Dendritic cell treated with granulocyte-macrophage colony-stimulating factor and Interleukin-4, amounts not matched to agents 40 ng/mL and 50 ng/mL, for 4 days (primary cell): ENCODE measurements at regions not wholly inside any gene's neighbourhood (a gene's known extent, or its start where the extent isn't known, plus 50 kb on each side); places are given as distances from the start of the nearest gene placed in this dataset.

Experiments
- H3K27ac Mint-ChIP-seq: one replicate; pipeline ENCODE4 v1.8.0; 2022; ENCODE audit warnings: mild to moderate bottlenecking, mixed read lengths
- H3K27me3 Mint-ChIP-seq: one replicate; pipeline ENCODE4 v1.8.0; 2022; ENCODE audit warnings: mild to moderate bottlenecking, mixed read lengths
- H3K36me3 Mint-ChIP-seq: one replicate; pipeline ENCODE4 v1.8.0; 2022; ENCODE audit warnings: low read depth, mixed read lengths
- H3K4me1 Mint-ChIP-seq: one replicate; pipeline ENCODE4 v1.8.0; 2022; ENCODE audit warnings: low read depth, mixed read lengths
- H3K4me3 Mint-ChIP-seq: one replicate; pipeline ENCODE4 v1.8.0; 2022; ENCODE audit warnings: mild to moderate bottlenecking, moderate library complexity, mixed read lengths
- H3K9me3 Mint-ChIP-seq: one replicate; pipeline ENCODE4 v1.8.0; 2022; ENCODE audit warnings: mixed read lengths
- intact Hi-C: fragments of 100-400 bp; cut with micrococcal nuclease; formaldehyde crosslinking; loops from one replicate; pipeline ENCODE4 v1.15.0; 2022

DNA sequence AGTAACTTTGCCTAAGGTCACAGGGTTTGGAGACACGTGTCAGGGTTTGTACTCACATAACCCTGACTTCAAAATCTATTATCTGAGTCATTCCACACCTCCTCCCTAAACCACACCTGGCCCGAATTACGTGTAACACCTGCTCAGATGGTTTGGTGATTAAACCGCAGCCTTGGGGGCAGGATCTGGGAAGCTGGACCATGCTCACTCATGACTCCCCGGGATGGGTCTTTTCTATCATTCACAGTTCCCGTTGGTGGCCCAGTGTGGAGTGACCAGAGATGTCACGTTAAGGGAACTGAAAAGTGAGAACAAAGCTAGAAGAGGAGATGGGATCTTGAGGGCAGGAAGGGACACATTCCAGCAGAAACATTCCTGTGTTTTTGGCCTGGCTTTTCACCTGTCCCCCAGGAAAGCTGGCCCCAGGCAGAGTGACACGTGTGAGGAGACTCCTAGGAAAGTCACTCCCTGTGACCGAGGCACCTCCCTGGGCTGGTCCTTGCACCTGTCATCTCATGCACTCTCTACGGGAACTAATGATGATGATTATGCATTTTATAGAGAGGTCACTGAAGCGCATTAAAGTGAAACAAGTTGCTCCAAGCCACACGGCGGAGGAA lies 75.4 kb upstream of the POMGNT2 start:
- H3K4me1 Mint-ChIP-seq: peaks cover 67% of the 10 kb centered on the region
- no peaks in the 10 kb centered on the region for H3K36me3 Mint-ChIP-seq
- no peaks in the 10 kb centered on the region for H3K27me3 Mint-ChIP-seq
- H3K4me3 Mint-ChIP-seq: no peak overlapping the region
- intact Hi-C loops: no loop called here
- H3K27ac Mint-ChIP-seq: peak overlapping the region; percentile 50
- H3K9me3 Mint-ChIP-seq: no peaks in the 10 kb centered on the region

DNA sequence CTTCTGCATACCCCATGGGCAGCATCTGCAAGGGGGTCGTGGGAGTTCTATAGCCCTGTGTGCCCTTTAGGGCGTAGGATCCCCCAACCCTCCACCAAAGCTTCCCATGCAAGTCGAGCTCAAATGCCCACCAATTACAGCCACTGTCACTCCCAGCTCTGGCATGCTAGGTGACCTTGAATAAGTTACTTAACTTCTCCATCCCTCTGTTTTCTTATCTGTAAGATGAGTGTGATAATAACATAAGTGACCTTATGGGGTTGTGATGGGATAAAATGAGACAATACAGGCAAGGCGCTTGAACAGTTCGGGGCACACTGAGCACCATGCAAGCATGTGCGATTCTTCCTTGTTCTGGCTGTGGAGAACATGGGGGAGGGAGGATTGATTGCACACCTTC lies 74.8 kb upstream of the POMGNT2 start:
- intact Hi-C loops: no loop called here
- Mint-ChIP-seq H3K36me3 (no peaks in the 10 kb centered on the region), H3K4me3 (no peak overlapping the region), H3K9me3 (no peaks in the 10 kb centered on the region), H3K4me1 (peaks cover 69% of the 10 kb centered on the region), H3K27me3 (no peaks in the 10 kb centered on the region), H3K27ac (peak overlapping the region; percentile 50)

DNA sequence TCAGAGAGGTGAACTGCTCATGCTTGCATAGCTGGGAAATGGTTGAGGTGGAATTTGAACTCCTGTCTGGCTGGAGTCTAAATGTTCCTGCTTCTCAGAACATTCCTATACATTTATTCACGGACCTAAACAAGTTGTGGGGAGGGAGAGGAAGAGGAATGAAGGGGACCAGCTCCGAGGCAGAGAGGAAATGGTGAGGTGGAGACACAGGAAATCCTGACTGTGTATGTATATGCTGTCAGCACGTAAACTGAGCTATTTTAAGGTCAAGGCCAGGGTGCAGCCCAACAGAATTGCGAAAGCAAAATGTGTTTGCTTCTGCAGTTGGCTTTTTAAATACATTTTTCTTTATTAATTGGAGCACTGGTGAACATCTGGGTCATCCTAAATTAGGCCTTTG lies 74.1 kb upstream of the POMGNT2 start:
- Mint-ChIP-seq H3K9me3 (no peaks in the 10 kb centered on the region), H3K27me3 (no peaks in the 10 kb centered on the region), H3K36me3 (no peaks in the 10 kb centered on the region), H3K4me3 (no peak overlapping the region), H3K4me1 (peaks cover 69% of the 10 kb centered on the region), H3K27ac (peak overlapping the region; percentile 50)
- intact Hi-C loops: no loop called here

DNA sequence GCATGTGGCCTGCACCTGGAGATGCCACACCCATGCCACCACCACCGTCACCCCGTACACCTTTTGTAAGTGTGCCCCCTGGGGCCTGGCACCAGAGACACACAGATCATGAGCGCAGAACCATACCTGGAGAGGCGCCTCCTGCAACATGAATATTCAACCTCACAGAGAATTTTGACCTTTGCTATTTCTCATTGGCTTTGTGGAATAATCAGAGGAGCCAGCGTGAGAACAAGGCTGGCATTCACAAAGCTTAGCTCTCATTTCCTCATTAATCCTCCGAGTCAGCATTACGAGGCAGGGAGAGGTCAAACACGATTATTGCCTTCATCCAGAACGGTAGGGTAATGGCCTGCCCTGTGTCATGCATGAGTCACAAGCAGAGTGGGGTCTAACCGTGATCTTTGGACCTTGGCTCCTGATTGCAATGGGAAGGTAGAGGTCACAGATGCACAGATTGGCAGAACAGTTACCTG lies 73.0 kb upstream of the POMGNT2 start:
- Mint-ChIP-seq H3K4me3 (no peak overlapping the region), H3K27ac (peak overlapping the region; percentile 50), H3K9me3 (peaks cover 9% of the 10 kb centered on the region), H3K27me3 (no peaks in the 10 kb centered on the region), H3K36me3 (no peaks in the 10 kb centered on the region), H3K4me1 (peaks cover 67% of the 10 kb centered on the region)
- intact Hi-C loops: no loop called here

DNA sequence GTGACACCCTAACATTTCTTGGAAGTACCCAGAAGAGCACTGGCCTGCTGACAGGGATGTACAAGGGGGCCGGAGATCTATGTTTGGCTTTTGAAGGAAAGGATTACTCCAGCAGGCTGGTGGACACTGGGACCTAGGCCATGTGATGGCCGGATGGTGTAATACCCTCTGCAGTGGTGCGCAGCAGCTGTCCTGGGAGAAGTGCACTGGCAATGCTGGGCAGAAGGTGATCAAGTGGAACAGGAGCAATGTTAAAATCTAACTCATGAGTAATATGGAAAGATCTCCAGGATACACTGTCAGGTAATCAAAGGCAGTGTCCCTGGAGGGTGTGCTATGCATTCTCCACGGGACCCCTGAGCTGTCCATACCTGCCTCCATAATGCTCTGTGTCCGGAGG lies 71.2 kb upstream of the POMGNT2 start:
- no peak overlapping the region for H3K4me3 Mint-ChIP-seq
- no peaks in the 10 kb centered on the region for H3K27me3 Mint-ChIP-seq
- H3K9me3 Mint-ChIP-seq: peaks cover 15% of the 10 kb centered on the region
- peak overlapping the region; percentile 59 for H3K27ac Mint-ChIP-seq
- intact Hi-C loops: no loop called here
- H3K4me1 Mint-ChIP-seq: peaks cover 54% of the 10 kb centered on the region
- H3K36me3 Mint-ChIP-seq: no peaks in the 10 kb centered on the region

DNA sequence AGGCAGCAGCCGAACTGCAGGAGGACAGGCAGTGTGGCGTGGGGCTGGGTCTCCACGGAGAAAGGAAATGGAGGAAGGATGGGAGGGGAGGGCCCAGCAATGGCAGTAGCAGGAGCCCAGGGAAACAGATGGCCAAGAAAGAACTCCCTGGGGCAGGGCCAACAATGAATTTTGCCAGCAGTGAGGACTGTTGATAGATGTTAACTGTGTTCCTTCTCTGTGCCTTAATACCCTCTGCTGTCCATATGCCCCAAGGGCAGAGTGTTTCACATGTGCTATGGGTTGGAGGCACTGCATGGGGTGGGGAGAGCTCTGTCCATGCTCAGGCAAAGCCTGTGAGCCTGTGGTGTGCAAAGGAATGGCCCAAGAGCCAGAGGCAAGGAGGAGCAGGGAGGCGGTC lies 70.8 kb upstream of the POMGNT2 start:
- H3K4me3 Mint-ChIP-seq: no peak overlapping the region
- H3K27ac Mint-ChIP-seq: peak overlapping the region; percentile 59
- H3K36me3 Mint-ChIP-seq: no peaks in the 10 kb centered on the region
- H3K9me3 Mint-ChIP-seq: peaks cover 15% of the 10 kb centered on the region
- H3K27me3 Mint-ChIP-seq: no peaks in the 10 kb centered on the region
- intact Hi-C loops: no loop called here
- H3K4me1 Mint-ChIP-seq: peaks cover 52% of the 10 kb centered on the region

DNA sequence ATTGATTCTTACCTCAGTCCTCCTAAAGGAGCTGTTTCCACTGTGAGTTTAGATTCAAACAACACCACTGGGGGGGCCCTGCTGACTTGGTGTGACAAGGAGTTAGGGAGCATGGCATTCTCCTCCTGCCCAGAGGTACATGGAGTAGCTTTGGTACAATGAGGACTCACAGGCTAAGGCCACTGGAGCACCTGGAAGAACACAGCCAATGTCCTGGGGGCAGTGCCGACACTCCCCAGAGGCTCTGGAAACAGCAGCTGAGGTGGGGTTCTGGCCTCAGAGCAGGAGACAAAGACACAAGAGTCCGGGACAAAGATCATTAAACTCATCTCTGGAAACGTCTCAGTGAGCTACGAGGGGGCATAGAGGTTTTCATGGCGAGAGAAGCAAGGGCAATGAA lies 69.7 kb upstream of the POMGNT2 start:
- Mint-ChIP-seq H3K4me3 (no peak overlapping the region), H3K36me3 (no peaks in the 10 kb centered on the region), H3K27me3 (no peaks in the 10 kb centered on the region), H3K9me3 (peaks cover 15% of the 10 kb centered on the region), H3K4me1 (peaks cover 43% of the 10 kb centered on the region), H3K27ac (no peak overlapping the region)
- intact Hi-C loops: no loop called here

DNA sequence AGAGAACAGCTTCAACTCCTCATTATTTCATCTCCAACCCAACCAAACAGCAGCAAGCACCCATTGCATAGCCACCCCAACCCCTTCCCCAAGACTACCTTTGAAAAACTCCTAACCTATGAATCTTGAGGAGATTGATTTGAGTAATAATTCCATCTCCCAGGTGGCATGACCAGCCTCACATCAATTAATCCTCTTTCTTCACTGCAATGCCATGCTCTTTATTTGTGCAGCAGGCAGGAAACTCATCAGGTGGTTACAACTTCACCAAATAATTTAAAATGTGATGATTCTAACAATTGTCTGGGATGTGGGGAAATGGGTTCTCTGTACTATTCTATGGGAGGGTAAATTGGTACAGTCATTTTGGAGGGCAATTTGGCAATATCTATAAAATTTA lies 68.1 kb upstream of the POMGNT2 start:
- no peak overlapping the region for H3K4me3 Mint-ChIP-seq
- no peaks in the 10 kb centered on the region for H3K36me3 Mint-ChIP-seq
- intact Hi-C loops: no loop called here
- peaks cover 15% of the 10 kb centered on the region for H3K9me3 Mint-ChIP-seq
- H3K4me1 Mint-ChIP-seq: peaks cover 39% of the 10 kb centered on the region
- H3K27me3 Mint-ChIP-seq: no peaks in the 10 kb centered on the region
- no peak overlapping the region for H3K27ac Mint-ChIP-seq

DNA sequence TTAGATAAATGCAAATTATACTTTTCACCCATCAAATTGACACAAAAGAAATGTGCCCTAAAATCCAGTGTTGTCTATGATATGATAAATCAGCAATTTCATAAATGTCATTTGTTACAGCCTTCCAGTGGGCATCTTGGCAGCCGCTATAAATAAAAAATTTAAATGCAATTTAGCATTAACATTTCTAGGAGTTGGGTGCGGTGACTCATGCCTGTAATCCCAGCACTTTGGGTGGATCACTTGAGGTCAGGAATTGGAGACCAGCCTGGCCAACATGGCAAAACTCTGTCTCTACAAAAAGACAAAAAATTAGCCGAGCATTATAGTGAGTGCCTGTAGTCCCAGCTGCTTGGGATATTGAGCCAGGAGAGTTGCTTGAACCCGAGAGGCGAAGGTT lies 65.9 kb upstream of the POMGNT2 start:
- intact Hi-C loops: no loop called here
- Mint-ChIP-seq H3K27ac (no peak overlapping the region), H3K27me3 (no peaks in the 10 kb centered on the region), H3K36me3 (no peaks in the 10 kb centered on the region), H3K9me3 (peaks cover 19% of the 10 kb centered on the region), H3K4me1 (peaks cover 23% of the 10 kb centered on the region), H3K4me3 (no peak overlapping the region)

DNA sequence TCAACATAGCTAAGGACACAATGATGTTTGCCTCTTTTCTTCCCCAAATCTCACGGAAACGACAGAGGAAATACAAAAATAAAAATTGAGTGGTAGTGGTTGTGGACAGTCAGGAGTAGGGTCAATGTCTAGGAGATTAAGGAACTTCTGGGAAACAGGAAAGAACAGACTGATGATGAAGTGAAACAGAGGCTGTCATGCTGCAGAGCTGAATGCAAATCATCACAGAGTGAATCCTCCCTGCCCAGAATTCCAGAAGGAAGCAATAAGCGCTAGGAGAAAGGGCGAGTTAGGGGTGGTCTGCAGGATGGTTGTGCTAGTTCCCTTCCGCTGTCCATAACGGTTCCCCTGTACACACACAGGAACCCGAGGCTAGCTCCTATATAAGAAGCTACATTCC lies 64.7 kb upstream of the POMGNT2 start:
- peaks cover 31% of the 10 kb centered on the region for H3K9me3 Mint-ChIP-seq
- no peaks in the 10 kb centered on the region for H3K27me3 Mint-ChIP-seq
- no peaks in the 10 kb centered on the region for H3K36me3 Mint-ChIP-seq
- no peak overlapping the region for H3K27ac Mint-ChIP-seq
- peaks cover 17% of the 10 kb centered on the region for H3K4me1 Mint-ChIP-seq
- intact Hi-C loops: no loop called here
- no peak overlapping the region for H3K4me3 Mint-ChIP-seq

DNA sequence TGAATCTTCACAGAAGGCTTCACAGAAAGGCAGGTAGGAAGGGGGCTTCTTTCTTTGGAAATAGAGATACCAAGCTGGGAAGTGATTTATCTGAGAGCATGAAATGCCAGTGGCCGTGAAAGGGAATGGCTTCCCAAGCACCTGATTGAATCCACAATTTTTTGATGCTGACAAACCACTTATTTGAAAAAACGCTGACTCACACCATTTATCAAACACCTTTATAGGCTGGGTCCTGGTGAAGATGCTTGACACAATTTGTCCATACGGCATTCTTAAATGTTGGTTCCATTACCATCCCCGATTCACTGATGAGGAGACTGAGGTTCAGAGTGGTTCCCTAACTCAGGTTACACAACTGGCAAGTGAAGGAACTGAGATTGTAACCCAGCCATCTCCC lies 64.1 kb upstream of the POMGNT2 start:
- no peak overlapping the region for H3K27ac Mint-ChIP-seq
- peaks cover 17% of the 10 kb centered on the region for H3K4me1 Mint-ChIP-seq
- H3K27me3 Mint-ChIP-seq: no peaks in the 10 kb centered on the region
- intact Hi-C loops: no loop called here
- no peak overlapping the region for H3K4me3 Mint-ChIP-seq
- H3K9me3 Mint-ChIP-seq: peaks cover 32% of the 10 kb centered on the region
- no peaks in the 10 kb centered on the region for H3K36me3 Mint-ChIP-seq

DNA sequence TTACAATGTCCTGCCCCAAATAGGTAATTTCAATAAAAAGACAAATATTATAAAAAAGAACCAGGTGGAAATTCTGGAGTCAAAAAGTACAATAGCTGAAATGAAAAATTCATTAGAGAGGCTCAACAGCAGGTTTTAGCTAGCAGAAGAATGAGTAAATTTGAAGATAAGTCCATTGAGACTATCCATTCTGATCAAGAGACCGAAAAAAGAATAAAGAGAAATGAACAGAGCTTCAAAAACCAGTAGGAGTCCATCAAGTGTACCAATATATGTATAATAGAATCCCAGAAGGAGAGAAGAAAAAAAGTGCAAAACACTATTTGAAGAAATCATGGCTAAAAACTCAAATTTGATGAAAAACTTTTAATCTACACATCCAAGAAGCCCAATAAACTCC lies 60.5 kb upstream of the POMGNT2 start:
- Mint-ChIP-seq H3K36me3 (no peaks in the 10 kb centered on the region), H3K4me3 (no peak overlapping the region)
- intact Hi-C loops: no loop called here

DNA sequence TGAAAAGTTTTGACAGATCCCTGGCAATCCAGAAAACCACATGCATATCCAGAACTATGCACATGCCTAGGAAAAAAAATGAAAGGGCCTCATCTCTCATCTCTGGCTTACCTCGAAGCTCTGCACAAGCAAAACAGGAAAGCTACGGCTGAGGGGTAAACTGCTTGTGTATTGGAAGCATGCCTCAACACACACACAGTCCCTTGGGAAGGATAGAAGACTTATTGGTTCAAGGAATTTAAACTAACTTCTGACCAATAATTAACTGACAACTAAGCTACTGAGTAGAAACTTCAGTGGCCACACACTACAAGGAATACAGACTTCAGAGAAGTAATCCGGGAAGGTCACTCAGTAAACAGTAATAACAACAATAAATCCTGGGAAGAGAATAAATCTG lies 59.9 kb upstream of the POMGNT2 start:
- intact Hi-C loops: no loop called here
- peaks cover 17% of the 10 kb centered on the region for H3K9me3 Mint-ChIP-seq
- H3K4me3 Mint-ChIP-seq: no peak overlapping the region
- H3K4me1 Mint-ChIP-seq: peaks cover 17% of the 10 kb centered on the region
- H3K36me3 Mint-ChIP-seq: no peaks in the 10 kb centered on the region
- no peaks in the 10 kb centered on the region for H3K27me3 Mint-ChIP-seq
- H3K27ac Mint-ChIP-seq: no peak overlapping the region

More for the DNA sequence above, 60.5 kb upstream of the POMGNT2 start:
- no peak overlapping the region for H3K27ac Mint-ChIP-seq
- H3K4me1 Mint-ChIP-seq: peaks cover 17% of the 10 kb centered on the region
- peaks cover 17% of the 10 kb centered on the region for H3K9me3 Mint-ChIP-seq
- H3K27me3 Mint-ChIP-seq: no peaks in the 10 kb centered on the region

DNA sequence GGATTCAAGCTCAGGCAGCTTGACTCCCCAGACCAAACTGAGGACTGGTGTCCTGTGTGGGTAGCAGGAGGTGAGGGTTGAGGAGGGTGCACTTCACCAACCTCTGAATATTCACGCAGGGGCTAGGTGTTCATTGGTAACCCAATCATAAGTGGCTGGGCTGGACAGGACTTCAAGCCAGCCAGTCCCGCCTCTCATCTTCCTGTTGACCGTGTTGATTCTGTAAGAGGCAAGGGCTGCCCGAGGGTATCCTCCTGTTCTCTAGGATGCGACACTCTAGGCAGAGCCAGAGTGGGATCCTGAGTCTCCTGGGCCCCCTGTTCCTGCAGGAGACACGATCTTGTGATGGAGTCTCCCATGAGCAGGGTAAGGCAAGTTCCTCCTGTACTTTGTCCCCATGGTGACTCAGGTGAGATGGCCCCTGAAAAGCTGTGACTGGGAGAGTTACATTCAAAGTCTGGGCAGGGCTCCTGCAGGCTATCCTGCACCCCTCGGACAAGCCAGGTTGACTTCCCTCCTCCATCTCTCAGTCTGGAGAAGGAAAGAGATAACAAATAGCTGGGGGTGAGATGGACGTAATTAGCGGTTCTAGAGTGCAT lies 58.1 kb upstream of the POMGNT2 start:
- Mint-ChIP-seq H3K27me3 (no peaks in the 10 kb centered on the region), H3K4me1 (peaks cover 4% of the 10 kb centered on the region), H3K36me3 (no peaks in the 10 kb centered on the region), H3K4me3 (no peak overlapping the region), H3K27ac (no peak overlapping the region), H3K9me3 (peaks cover 17% of the 10 kb centered on the region)
- intact Hi-C loops: no loop called here
